ENCODE measurements at regions not wholly inside any gene's neighbourhood (a gene's known extent, or its start where the extent isn't known, plus 50 kb on each side); places are given as distances from the start of the nearest gene placed in this dataset.

GRCh38 chr20:6388671-6389197, 265.9 kb upstream of the FERMT1 start:
- TF ChIP-seq CTCF (IDR thresholded peaks at IDR 0.05): no peak
- H3K9me3 ChIP-seq: no peaks in the 10 kb centered on the region
- no peak overlapping the region for H3K4me3 ChIP-seq
- no peaks in the 10 kb centered on the region for H3K4me1 ChIP-seq
- no peaks in the 10 kb centered on the region for H3K27me3 ChIP-seq
- DNase-seq (no peak), ATAC-seq (no peak)
- no peak overlapping the region for H3K27ac ChIP-seq
- no peaks in the 10 kb centered on the region for H3K36me3 ChIP-seq
- intact Hi-C loops (cut with DNase I): no loop called here

- TF ChIP-seq CTCF (IDR thresholded peaks at IDR 0.05): no peak
- no peak for DNase-seq
- H3K27me3 ChIP-seq: no peaks in the 10 kb centered on the region
- no peaks in the 10 kb centered on the region for H3K9me3 ChIP-seq
- no peak overlapping the region for H3K27ac ChIP-seq
- H3K36me3 ChIP-seq: no peaks in the 10 kb centered on the region
- H3K4me1 ChIP-seq: no peaks in the 10 kb centered on the region
- intact Hi-C loops (cut with DNase I): no loop called here
- no peak for ATAC-seq
- H3K4me3 ChIP-seq: no peak overlapping the region
Measured at GRCh38 chr20:6384956-6385486, 262.2 kb upstream of the FERMT1 start.

- DNase-seq: no peak
- no peak overlapping the region for H3K27ac ChIP-seq
- H3K36me3 ChIP-seq: no peaks in the 10 kb centered on the region
- no peak for TF ChIP-seq CTCF (IDR thresholded peaks at IDR 0.05)
- H3K9me3 ChIP-seq: no peaks in the 10 kb centered on the region
- H3K4me1 ChIP-seq: no peaks in the 10 kb centered on the region
- ATAC-seq: no peak
- no peak overlapping the region for H3K4me3 ChIP-seq
- no peaks in the 10 kb centered on the region for H3K27me3 ChIP-seq
- intact Hi-C loops (cut with DNase I): no loop called here
Measured at GRCh38 chr20:6384380-6384779, 261.6 kb upstream of the FERMT1 start.

GRCh38 chr20:6381887-6382286, 259.1 kb upstream of the FERMT1 start:
- peak; percentile 48 for TF ChIP-seq CTCF (IDR thresholded peaks at IDR 0.05)
- peak; percentile 43 for ATAC-seq
- DNase-seq: no peak
- no peaks in the 10 kb centered on the region for H3K4me1 ChIP-seq
- intact Hi-C loops (cut with DNase I): no loop called here
- H3K36me3 ChIP-seq: no peaks in the 10 kb centered on the region
- H3K27ac ChIP-seq: no peak overlapping the region
- no peaks in the 10 kb centered on the region for H3K27me3 ChIP-seq
- H3K9me3 ChIP-seq: no peaks in the 10 kb centered on the region
- H3K4me3 ChIP-seq: no peak overlapping the region

GRCh38 chr20:6362245-6362644, 239.4 kb upstream of the FERMT1 start:
- intact Hi-C loops (cut with DNase I): no loop called here
- H3K4me1 ChIP-seq: no peaks in the 10 kb centered on the region
- H3K27ac ChIP-seq: no peak overlapping the region
- no peak overlapping the region for H3K4me3 ChIP-seq
- no peaks in the 10 kb centered on the region for H3K27me3 ChIP-seq
- TF ChIP-seq CTCF (IDR thresholded peaks at IDR 0.05): no peak
- ATAC-seq: no peak
- no peaks in the 10 kb centered on the region for H3K9me3 ChIP-seq
- DNase-seq: no peak
- H3K36me3 ChIP-seq: no peaks in the 10 kb centered on the region

GRCh38 chr20:6360766-6361165, 237.9 kb upstream of the FERMT1 start:
- H3K4me3 ChIP-seq: no peak overlapping the region
- no peaks in the 10 kb centered on the region for H3K27me3 ChIP-seq
- intact Hi-C loops (cut with DNase I): no loop called here
- no peaks in the 10 kb centered on the region for H3K4me1 ChIP-seq
- H3K36me3 ChIP-seq: no peaks in the 10 kb centered on the region
- H3K27ac ChIP-seq: no peak overlapping the region
- ATAC-seq (no peak), DNase-seq (no peak)
- H3K9me3 ChIP-seq: no peaks in the 10 kb centered on the region
- TF ChIP-seq CTCF (IDR thresholded peaks at IDR 0.05): no peak

All from upper lobe of right lung (tissue), 1 donor.